ENCODE measurements at regions not wholly inside any gene's neighbourhood (a gene's known extent, or its start where the extent isn't known, plus 50 kb on each side); places are given as distances from the start of the nearest gene placed in this dataset.

DNA sequence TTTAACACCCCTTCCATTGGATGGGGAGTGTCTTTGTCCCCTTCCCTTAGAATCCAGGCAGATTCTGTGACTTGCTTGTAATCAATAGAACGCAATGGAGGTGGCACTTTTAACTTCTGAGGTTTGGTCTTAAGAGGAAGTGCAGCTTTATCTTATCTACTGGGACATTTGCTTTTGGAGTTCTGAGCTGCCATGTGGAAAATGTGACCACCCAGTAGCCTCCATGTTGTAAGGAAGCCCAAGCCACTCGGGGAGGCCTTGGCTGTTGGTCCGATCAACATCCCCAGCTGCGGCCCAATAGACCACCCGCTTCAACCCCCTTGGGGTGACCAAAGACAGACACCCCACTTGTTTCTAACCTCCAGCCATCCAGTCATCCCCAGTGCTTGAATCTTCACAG is 86.3 kb upstream of the FAM171A1 start:
- no peak for TF ChIP-seq FOXP2 (optimal IDR thresholded peaks at IDR 0.05; ENCODE audit: borderline replicate concordance, extremely low read depth, extremely low read length, insufficient read depth)
- no peak for TF ChIP-seq SIN3A (IDR thresholded peaks at IDR 0.05; ENCODE audit: borderline replicate concordance, insufficient read depth, low read length)
- TF ChIP-seq REST (IDR thresholded peaks at IDR 0.05; ENCODE audit: insufficient read depth in 1 of 2, low read depth in 2 of 2, low read length in 2 of 2): no peak
- no peak for TF ChIP-seq POLR2AphosphoS5 (IDR thresholded peaks at IDR 0.05; ENCODE audit: low read depth, low read length)
- TF ChIP-seq TAF1 (IDR thresholded peaks at IDR 0.05; ENCODE audit: borderline replicate concordance, insufficient read depth, low read length): no peak

GRCh38 chr10:15455456-15455855 is 84.4 kb upstream of the FAM171A1 start:
- TF ChIP-seq REST (IDR thresholded peaks at IDR 0.05; ENCODE audit: insufficient read depth in 1 of 2, low read depth in 2 of 2, low read length in 2 of 2) (no peak), TAF1 (IDR thresholded peaks at IDR 0.05; ENCODE audit: borderline replicate concordance, insufficient read depth, low read length) (no peak), FOXP2 (optimal IDR thresholded peaks at IDR 0.05; ENCODE audit: borderline replicate concordance, extremely low read depth, extremely low read length, insufficient read depth) (no peak), SIN3A (IDR thresholded peaks at IDR 0.05; ENCODE audit: borderline replicate concordance, insufficient read depth, low read length) (no peak), POLR2AphosphoS5 (IDR thresholded peaks at IDR 0.05; ENCODE audit: low read depth, low read length) (no peak)

GRCh38 chr10:15453926-15454325 is 82.8 kb upstream of the FAM171A1 start:
- TF ChIP-seq POLR2AphosphoS5 (IDR thresholded peaks at IDR 0.05; ENCODE audit: low read depth, low read length): no peak
- TF ChIP-seq TAF1 (IDR thresholded peaks at IDR 0.05; ENCODE audit: borderline replicate concordance, insufficient read depth, low read length): no peak
- no peak for TF ChIP-seq FOXP2 (optimal IDR thresholded peaks at IDR 0.05; ENCODE audit: borderline replicate concordance, extremely low read depth, extremely low read length, insufficient read depth)
- no peak for TF ChIP-seq REST (IDR thresholded peaks at IDR 0.05; ENCODE audit: insufficient read depth in 1 of 2, low read depth in 2 of 2, low read length in 2 of 2)
- TF ChIP-seq SIN3A (IDR thresholded peaks at IDR 0.05; ENCODE audit: borderline replicate concordance, insufficient read depth, low read length): no peak

- TF ChIP-seq SIN3A (IDR thresholded peaks at IDR 0.05; ENCODE audit: borderline replicate concordance, insufficient read depth, low read length) (no peak), POLR2AphosphoS5 (IDR thresholded peaks at IDR 0.05; ENCODE audit: low read depth, low read length) (no peak), FOXP2 (optimal IDR thresholded peaks at IDR 0.05; ENCODE audit: borderline replicate concordance, extremely low read depth, extremely low read length, insufficient read depth) (no peak), TAF1 (IDR thresholded peaks at IDR 0.05; ENCODE audit: borderline replicate concordance, insufficient read depth, low read length) (no peak), REST (IDR thresholded peaks at IDR 0.05; ENCODE audit: insufficient read depth in 1 of 2, low read depth in 2 of 2, low read length in 2 of 2) (no peak)
Observed at GRCh38 chr10:15453457-15453856, 82.4 kb upstream of the FAM171A1 start.

GRCh38 chr10:15452545-15452944 is 81.5 kb upstream of the FAM171A1 start:
- TF ChIP-seq POLR2AphosphoS5 (IDR thresholded peaks at IDR 0.05; ENCODE audit: low read depth, low read length) (no peak), REST (IDR thresholded peaks at IDR 0.05; ENCODE audit: insufficient read depth in 1 of 2, low read depth in 2 of 2, low read length in 2 of 2) (no peak), SIN3A (IDR thresholded peaks at IDR 0.05; ENCODE audit: borderline replicate concordance, insufficient read depth, low read length) (no peak), FOXP2 (optimal IDR thresholded peaks at IDR 0.05; ENCODE audit: borderline replicate concordance, extremely low read depth, extremely low read length, insufficient read depth) (no peak), TAF1 (IDR thresholded peaks at IDR 0.05; ENCODE audit: borderline replicate concordance, insufficient read depth, low read length) (no peak)

Measured in PFSK-1 (cell line).